GM23338 (cell line): ENCODE measurements at regions not wholly inside any gene's neighbourhood (a gene's known extent, or its start where the extent isn't known, plus 50 kb on each side); places are given as distances from the start of the nearest gene placed in this dataset.

Experiments
- ATAC-seq: fragments of 200-7000 bp; cut with Tn5 transposase; 3 replicates; pipeline ENCODE4 v1.9.1; 2020
- DNase-seq: peaks from one replicate; pipeline ENCODE4 v3.0.0-alpha.2; 2015; ENCODE audit warnings: low spot score
- H2AFZ ChIP-seq: fragments of 200-600 bp; sonication (generic); 2 replicates; pipeline ENCODE4 v1.8.0; 2016; ENCODE audit warnings: antibody characterized with exemption, mild to moderate bottlenecking, moderate library complexity
- H3F3A ChIP-seq: fragments of 200-600 bp; sonication (generic); replicated peaks from 2 replicates; pipeline ENCODE4 v1.8.0; 2017; ENCODE audit warnings: antibody characterized with exemption, mixed run types, low read depth
- H3K27ac ChIP-seq: fragments of 200-600 bp; sonication (generic); 2 replicates; pipeline ENCODE4 v1.6.1; 2016; ENCODE audit warnings: low read depth
- H3K27me3 ChIP-seq: fragments of 200-600 bp; sonication (generic); 2 replicates; pipeline ENCODE4 v1.8.0; 2016; ENCODE audit warnings: mild to moderate bottlenecking, mixed run types, moderate library complexity; ENCODE audit not compliant: insufficient read depth
- H3K36me3 ChIP-seq: fragments of 200-600 bp; sonication (generic); 2 replicates; pipeline ENCODE4 v1.8.0; 2016; ENCODE audit warnings: mild to moderate bottlenecking; ENCODE audit not compliant: insufficient read depth
- H3K4me1 ChIP-seq: fragments of 200-600 bp; sonication (generic); 2 replicates; pipeline ENCODE4 v1.8.0; 2016; ENCODE audit warnings: mild to moderate bottlenecking, moderate library complexity; ENCODE audit not compliant: insufficient read depth
- H3K4me2 ChIP-seq: fragments of 200-600 bp; sonication (generic); 2 replicates; pipeline ENCODE4 v1.7.1; 2017; ENCODE audit warnings: mixed run types
- H3K4me3 ChIP-seq: fragments of 200-600 bp; sonication (generic); 2 replicates; pipeline ENCODE4 v1.6.1; 2016; ENCODE audit warnings: mixed run types
- H3K79me2 ChIP-seq: fragments of 200-600 bp; sonication (generic); replicated peaks from 2 replicates; pipeline ENCODE4 v1.8.0; 2017; ENCODE audit warnings: mild to moderate bottlenecking; ENCODE audit not compliant: insufficient read depth
- H3K9me2 ChIP-seq: fragments of 200-600 bp; sonication (generic); 2 replicates; pipeline ENCODE4 v1.8.0; 2017; ENCODE audit not compliant: insufficient read depth
- H4K20me1 ChIP-seq: fragments of 200-600 bp; sonication (generic); replicated peaks from 2 replicates; pipeline ENCODE4 v1.8.0; 2017; ENCODE audit warnings: mild to moderate bottlenecking; ENCODE audit not compliant: insufficient read depth
- H3K27ac Mint-ChIP-seq: 2 replicates; pipeline ENCODE4 v1.8.0; 2020; ENCODE audit warnings: inconsistent platforms, mild to moderate bottlenecking, moderate library complexity, mixed read lengths
- H3K27me3 Mint-ChIP-seq: 3 replicates; pipeline ENCODE4 v1.8.0; 2022; ENCODE audit warnings: low read depth, mild to moderate bottlenecking, moderate library complexity, mixed read lengths, inconsistent platforms; ENCODE audit not compliant: insufficient read depth, poor library complexity
- H3K36me3 Mint-ChIP-seq: 3 replicates; pipeline ENCODE4 v1.8.0; 2021; ENCODE audit warnings: low read depth, mild to moderate bottlenecking, inconsistent platforms, moderate library complexity, mixed read lengths
- H3K4me1 Mint-ChIP-seq: 3 replicates; pipeline ENCODE4 v1.8.0; 2020; ENCODE audit warnings: mild to moderate bottlenecking, inconsistent platforms, mixed read lengths
- H3K4me3 Mint-ChIP-seq: 3 replicates; pipeline ENCODE4 v1.8.0; 2021; ENCODE audit warnings: moderate library complexity, mild to moderate bottlenecking, inconsistent platforms, mixed read lengths
- H3K9me3 Mint-ChIP-seq: 3 replicates; pipeline ENCODE4 v1.8.0; 2020; ENCODE audit warnings: moderate library complexity, mild to moderate bottlenecking, inconsistent platforms, mixed read lengths
- CREB1 ChIP-seq: fragments of 250-450 bp; sonication (Bioruptor Pico); IDR thresholded peaks from 2 replicates; pipeline ENCODE4 v1.5.0; 2020; ENCODE audit warnings: low read depth, mild to moderate bottlenecking, moderate library complexity
- EZH2 ChIP-seq: fragments of 200-600 bp; sonication (generic); IDR thresholded peaks from one replicate; pipeline ENCODE4 v1.8.0; 2017; ENCODE audit warnings: antibody characterized with exemption, mild to moderate bottlenecking, low read depth; ENCODE audit not compliant: unreplicated experiment
- EZH2phosphoT487 ChIP-seq: fragments of 200-600 bp; sonication (generic); IDR thresholded peaks from one replicate; pipeline ENCODE4 v1.8.1; 2018; ENCODE audit warnings: antibody characterized with exemption; ENCODE audit not compliant: unreplicated experiment
- JUNB ChIP-seq: IDR thresholded peaks from one replicate; pipeline ENCODE4 v1.6.1; 2016; ENCODE audit warnings: antibody characterized with exemption; ENCODE audit not compliant: unreplicated experiment
- NANOG ChIP-seq: IDR thresholded peaks from 2 replicates; pipeline ENCODE4 v1.6.1; 2016; ENCODE audit warnings: antibody characterized with exemption, borderline replicate concordance
- POLR2AphosphoS5 ChIP-seq: IDR thresholded peaks from 2 replicates; pipeline ENCODE4 v1.6.1; 2016; ENCODE audit warnings: antibody characterized with exemption, low read depth
- STAT1 ChIP-seq: IDR thresholded peaks from one replicate; pipeline ENCODE4 v1.6.1; 2016; ENCODE audit warnings: antibody characterized with exemption; ENCODE audit not compliant: unreplicated experiment
- ZNF114 ChIP-seq: fragments of 250-450 bp; sonication (Bioruptor Pico); IDR thresholded peaks from 2 replicates; pipeline ENCODE4 v1.5.0; 2020; ENCODE audit warnings: mild to moderate bottlenecking, moderate library complexity
- ZNF331 ChIP-seq: fragments of 250-450 bp; sonication (Bioruptor Pico); IDR thresholded peaks from 2 replicates; pipeline ENCODE4 v1.5.0; 2020; ENCODE audit warnings: low read depth, mild to moderate bottlenecking, moderate library complexity
- TF ChIP-seq, protein P1 (sequence below): fragments of 250-450 bp; sonication (Bioruptor Pico); IDR thresholded peaks from 2 replicates; pipeline ENCODE4 v1.5.0; 2020; ENCODE audit warnings: mild to moderate bottlenecking, moderate library complexity
- TF ChIP-seq, protein P2 (sequence below): IDR thresholded peaks from one replicate; pipeline ENCODE4 v1.6.1; 2018; ENCODE audit warnings: antibody characterized with exemption; ENCODE audit not compliant: unreplicated experiment

DNA sequence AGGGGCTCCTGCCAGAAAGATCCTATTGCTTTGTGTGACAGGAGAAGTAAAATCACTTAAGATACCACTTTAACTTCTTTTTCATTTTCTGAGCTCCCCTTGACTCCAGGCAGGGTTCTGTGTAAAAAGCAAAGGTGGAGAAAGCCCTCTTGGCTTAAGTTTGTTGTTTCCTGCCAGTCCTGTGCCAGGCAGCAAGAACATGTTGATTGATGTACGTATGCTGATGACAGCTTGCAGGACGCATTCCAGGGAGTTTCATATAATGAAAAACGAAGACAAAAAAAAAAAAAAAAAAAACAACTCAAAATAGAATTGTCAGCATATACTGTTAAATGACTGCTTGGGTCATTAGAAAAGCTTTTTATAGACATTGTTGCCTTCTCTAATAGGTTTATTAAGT lies 251.7 kb downstream of the PSAT1 start:
- Histone ChIP-seq H2AFZ (no peak overlapping the region), H3K27ac (no peak overlapping the region), H3K36me3 (no peaks in the 10 kb centered on the region), H3K4me1 (peaks cover 8% of the 10 kb centered on the region), H3K79me2 (no peaks in the 10 kb centered on the region), H3K27me3 (no peaks in the 10 kb centered on the region), H3K4me3 (no peak overlapping the region), H3K4me2 (no peak overlapping the region), H3K9me2 (peaks cover 13% of the 10 kb centered on the region; the same call in 1 of the 2 replicates), H4K20me1 (no peaks in the 10 kb centered on the region), H3F3A (no peaks in the 10 kb centered on the region)
- peaks cover 9% of the 10 kb centered on the region for H3K27me3 Mint-ChIP-seq
- no peak overlapping the region for H3K4me3 Mint-ChIP-seq
- ATAC-seq (no peak), DNase-seq (no peak)
- peaks cover 5% of the 10 kb centered on the region; the same call in 1 of the 3 replicates for H3K9me3 Mint-ChIP-seq
- TF ChIP-seq POLR2AphosphoS5: no peak
- no peak for TF ChIP-seq EZH2
- no peak for TF ChIP-seq STAT1
- no peak for TF ChIP-seq NANOG
- TF ChIP-seq ZNF114 (CRISPR knock-in tag): no peak
- no peak for TF ChIP-seq EZH2phosphoT487
- TF ChIP-seq, protein P1, sequence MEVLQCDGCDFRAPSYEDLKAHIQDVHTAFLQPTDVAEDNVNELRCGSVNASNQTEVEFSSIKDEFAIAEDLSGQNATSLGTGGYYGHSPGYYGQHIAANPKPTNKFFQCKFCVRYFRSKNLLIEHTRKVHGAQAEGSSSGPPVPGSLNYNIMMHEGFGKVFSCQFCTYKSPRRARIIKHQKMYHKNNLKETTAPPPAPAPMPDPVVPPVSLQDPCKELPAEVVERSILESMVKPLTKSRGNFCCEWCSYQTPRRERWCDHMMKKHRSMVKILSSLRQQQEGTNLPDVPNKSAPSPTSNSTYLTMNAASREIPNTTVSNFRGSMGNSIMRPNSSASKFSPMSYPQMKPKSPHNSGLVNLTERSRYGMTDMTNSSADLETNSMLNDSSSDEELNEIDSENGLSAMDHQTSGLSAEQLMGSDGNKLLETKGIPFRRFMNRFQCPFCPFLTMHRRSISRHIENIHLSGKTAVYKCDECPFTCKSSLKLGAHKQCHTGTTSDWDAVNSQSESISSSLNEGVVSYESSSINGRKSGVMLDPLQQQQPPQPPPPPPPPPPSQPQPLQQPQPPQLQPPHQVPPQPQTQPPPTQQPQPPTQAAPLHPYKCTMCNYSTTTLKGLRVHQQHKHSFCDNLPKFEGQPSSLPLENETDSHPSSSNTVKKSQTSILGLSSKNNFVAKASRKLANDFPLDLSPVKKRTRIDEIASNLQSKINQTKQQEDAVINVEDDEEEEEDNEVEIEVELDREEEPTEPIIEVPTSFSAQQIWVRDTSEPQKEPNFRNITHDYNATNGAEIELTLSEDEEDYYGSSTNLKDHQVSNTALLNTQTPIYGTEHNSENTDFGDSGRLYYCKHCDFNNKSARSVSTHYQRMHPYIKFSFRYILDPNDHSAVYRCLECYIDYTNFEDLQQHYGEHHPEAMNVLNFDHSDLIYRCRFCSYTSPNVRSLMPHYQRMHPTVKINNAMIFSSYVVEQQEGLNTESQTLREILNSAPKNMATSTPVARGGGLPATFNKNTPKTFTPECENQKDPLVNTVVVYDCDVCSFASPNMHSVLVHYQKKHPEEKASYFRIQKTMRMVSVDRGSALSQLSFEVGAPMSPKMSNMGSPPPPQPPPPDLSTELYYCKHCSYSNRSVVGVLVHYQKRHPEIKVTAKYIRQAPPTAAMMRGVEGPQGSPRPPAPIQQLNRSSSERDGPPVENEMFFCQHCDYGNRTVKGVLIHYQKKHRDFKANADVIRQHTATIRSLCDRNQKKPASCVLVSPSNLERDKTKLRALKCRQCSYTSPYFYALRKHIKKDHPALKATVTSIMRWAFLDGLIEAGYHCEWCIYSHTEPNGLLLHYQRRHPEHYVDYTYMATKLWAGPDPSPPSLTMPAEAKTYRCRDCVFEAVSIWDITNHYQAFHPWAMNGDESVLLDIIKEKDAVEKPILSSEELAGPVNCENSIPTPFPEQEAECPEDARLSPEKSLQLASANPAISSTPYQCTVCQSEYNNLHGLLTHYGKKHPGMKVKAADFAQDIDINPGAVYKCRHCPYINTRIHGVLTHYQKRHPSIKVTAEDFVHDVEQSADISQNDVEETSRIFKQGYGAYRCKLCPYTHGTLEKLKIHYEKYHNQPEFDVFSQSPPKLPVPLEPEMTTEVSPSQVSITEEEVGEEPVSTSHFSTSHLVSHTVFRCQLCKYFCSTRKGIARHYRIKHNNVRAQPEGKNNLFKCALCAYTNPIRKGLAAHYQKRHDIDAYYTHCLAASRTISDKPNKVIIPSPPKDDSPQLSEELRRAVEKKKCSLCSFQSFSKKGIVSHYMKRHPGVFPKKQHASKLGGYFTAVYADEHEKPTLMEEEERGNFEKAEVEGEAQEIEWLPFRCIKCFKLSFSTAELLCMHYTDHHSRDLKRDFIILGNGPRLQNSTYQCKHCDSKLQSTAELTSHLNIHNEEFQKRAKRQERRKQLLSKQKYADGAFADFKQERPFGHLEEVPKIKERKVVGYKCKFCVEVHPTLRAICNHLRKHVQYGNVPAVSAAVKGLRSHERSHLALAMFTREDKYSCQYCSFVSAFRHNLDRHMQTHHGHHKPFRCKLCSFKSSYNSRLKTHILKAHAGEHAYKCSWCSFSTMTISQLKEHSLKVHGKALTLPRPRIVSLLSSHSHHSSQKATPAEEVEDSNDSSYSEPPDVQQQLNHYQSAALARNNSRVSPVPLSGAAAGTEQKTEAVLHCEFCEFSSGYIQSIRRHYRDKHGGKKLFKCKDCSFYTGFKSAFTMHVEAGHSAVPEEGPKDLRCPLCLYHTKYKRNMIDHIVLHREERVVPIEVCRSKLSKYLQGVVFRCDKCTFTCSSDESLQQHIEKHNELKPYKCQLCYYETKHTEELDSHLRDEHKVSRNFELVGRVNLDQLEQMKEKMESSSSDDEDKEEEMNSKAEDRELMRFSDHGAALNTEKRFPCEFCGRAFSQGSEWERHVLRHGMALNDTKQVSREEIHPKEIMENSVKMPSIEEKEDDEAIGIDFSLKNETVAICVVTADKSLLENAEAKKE (CRISPR knock-in tag): no peak
- TF ChIP-seq, protein P2, sequence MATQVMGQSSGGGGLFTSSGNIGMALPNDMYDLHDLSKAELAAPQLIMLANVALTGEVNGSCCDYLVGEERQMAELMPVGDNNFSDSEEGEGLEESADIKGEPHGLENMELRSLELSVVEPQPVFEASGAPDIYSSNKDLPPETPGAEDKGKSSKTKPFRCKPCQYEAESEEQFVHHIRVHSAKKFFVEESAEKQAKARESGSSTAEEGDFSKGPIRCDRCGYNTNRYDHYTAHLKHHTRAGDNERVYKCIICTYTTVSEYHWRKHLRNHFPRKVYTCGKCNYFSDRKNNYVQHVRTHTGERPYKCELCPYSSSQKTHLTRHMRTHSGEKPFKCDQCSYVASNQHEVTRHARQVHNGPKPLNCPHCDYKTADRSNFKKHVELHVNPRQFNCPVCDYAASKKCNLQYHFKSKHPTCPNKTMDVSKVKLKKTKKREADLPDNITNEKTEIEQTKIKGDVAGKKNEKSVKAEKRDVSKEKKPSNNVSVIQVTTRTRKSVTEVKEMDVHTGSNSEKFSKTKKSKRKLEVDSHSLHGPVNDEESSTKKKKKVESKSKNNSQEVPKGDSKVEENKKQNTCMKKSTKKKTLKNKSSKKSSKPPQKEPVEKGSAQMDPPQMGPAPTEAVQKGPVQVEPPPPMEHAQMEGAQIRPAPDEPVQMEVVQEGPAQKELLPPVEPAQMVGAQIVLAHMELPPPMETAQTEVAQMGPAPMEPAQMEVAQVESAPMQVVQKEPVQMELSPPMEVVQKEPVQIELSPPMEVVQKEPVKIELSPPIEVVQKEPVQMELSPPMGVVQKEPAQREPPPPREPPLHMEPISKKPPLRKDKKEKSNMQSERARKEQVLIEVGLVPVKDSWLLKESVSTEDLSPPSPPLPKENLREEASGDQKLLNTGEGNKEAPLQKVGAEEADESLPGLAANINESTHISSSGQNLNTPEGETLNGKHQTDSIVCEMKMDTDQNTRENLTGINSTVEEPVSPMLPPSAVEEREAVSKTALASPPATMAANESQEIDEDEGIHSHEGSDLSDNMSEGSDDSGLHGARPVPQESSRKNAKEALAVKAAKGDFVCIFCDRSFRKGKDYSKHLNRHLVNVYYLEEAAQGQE: no peak
- TF ChIP-seq ZNF331 (CRISPR knock-in tag): no peak
- TF ChIP-seq CREB1 (CRISPR knock-in tag): no peak
- TF ChIP-seq JUNB: no peak
- H3K4me1 Mint-ChIP-seq: peaks cover 15% of the 10 kb centered on the region
- peaks cover 6% of the 10 kb centered on the region for H3K36me3 Mint-ChIP-seq
- no peak overlapping the region for H3K27ac Mint-ChIP-seq
